ENCODE measurements at regions not wholly inside any gene's neighbourhood (a gene's known extent, or its start where the extent isn't known, plus 50 kb on each side); places are given as distances from the start of the nearest gene placed in this dataset.

DNA sequence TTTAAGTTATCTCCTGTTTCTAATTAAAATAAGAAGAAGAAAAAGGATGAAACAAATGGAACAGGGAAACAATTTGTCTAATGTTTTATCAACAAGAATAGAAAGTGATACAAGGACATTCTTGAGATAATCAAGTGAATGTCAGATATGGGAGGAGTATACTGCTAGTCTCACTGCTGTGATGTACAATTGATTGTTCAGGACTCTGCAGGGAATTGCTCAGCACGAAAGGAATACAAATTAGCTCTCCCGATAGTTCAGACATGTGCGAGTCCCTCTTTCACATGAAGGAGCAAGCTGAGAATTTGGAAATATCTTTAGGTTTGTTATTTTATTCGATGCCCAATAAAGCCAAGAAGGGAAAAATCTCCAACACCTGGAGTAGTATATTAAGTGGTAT, 57.3 kb upstream of the FSTL5 start:
- DNase-seq (ENCODE audit: low read depth in 2 of 2) = no peak

Measured in dermis microvascular lymphatic vessel endothelial cell (primary cell).